ENCODE measurements at regions not wholly inside any gene's neighbourhood (a gene's known extent, or its start where the extent isn't known, plus 50 kb on each side); places are given as distances from the start of the nearest gene placed in this dataset.
A peak's percentile ranks its signal among the peaks of the same experiment; 100 is the strongest.

DNA sequence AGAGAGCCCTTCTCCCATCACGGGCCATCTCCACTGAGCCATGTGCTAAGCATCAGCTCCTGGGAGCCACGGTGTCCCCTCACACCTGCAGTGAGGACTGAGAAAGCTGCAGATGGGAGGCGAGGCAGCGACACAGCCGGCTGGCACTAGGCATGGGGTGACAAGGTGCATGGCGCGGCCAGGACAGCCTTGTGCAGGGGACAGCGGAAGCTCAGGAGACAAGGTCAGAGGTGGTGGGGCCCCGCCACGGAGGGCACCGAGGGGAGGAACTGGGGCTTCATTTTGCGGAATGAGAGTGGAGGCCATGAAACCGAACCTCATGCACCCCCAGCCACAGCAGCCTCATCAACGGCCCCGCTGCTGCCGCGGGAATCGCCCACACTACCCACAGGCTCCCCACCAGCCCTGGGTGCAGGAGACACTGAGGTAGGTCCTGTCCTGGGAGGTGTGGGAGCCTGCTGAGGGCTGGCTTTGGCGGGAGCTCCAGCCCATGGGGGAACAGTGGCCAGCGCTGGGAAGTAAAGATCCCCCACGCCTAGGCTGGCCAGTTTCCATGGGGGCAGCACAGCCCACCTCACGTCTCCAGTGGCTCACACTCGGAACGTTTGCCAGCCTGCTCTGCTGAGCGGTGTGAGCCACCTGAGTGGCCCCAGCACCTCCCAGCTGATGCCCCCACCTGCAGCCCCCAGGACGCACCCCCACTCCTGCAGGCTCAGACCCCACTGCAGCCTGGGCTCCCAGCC lies 71.2 kb upstream of the INSIG1 start:
- 80% methylated on average over 26 of the region's 26 CpGs for WGBS
- DNase-seq (no peak), ATAC-seq (peak in 1 of 2 donors; percentile 11)
- Histone ChIP-seq H3K9me3 (ENCODE audit: control insufficient read depth, low read length) (no peaks in the 10 kb centered on the region), H3K27me3 (ENCODE audit: control insufficient read depth, insufficient read depth) (no peaks in the 10 kb centered on the region), H3K4me3 (ENCODE audit: low read length) (no peak overlapping the region), H3K4me1 (ENCODE audit: control insufficient read depth, insufficient read depth, low read length) (no peaks in the 10 kb centered on the region), H3K27ac (ENCODE audit: low read length) (no peak overlapping the region)
- intact Hi-C loops (cut with DNase I) = no loop called here

GRCh38 chr7:155227004-155227787 lies 70.5 kb upstream of the INSIG1 start:
- intact Hi-C loops (cut with DNase I) = no loop called here
- no peak overlapping the region for H3K27ac ChIP-seq (ENCODE audit: low read length)
- H3K9me3 ChIP-seq (ENCODE audit: control insufficient read depth, low read length) = no peaks in the 10 kb centered on the region
- no peaks in the 10 kb centered on the region for H3K27me3 ChIP-seq (ENCODE audit: control insufficient read depth, insufficient read depth)
- WGBS = 69% methylated on average over 27 of the region's 27 CpGs
- no peaks in the 10 kb centered on the region for H3K4me1 ChIP-seq (ENCODE audit: control insufficient read depth, insufficient read depth, low read length)
- no peak for ATAC-seq
- H3K4me3 ChIP-seq (ENCODE audit: low read length) = no peak overlapping the region
- DNase-seq = no peak

DNA sequence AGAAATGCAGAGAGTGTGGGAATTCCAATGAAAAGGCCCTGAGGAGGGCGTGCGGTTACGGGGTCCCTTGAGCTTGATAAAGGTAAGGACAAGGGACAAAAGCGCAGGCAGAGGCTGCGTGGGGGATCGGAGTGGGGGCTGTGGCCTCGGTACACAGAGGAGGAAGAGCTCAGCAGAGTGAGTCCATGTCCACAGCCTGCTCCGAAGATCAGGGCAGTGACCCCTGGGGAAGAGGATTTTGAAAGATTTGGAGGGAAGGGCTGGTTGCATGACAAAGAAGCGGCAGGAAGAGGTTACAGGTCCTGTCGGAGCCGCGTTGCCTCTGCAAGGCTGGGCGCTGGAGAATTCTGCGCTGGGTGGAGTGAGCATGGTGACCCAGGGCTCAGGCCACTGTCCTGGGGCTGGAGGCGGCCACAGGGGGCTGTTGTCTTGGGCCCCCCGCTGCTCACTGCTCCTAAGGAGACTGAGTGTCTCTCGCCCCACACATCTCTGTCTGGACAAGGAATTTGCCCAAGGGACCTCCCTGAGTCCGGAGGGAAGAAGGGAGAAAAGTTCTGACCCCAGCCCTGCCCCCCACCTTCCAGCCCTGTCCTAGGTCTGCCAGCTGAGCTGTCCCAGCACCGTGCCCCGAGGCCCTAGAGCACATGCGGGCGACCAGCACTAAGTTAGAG lies 69.8 kb upstream of the INSIG1 start:
- no peaks in the 10 kb centered on the region for H3K4me1 ChIP-seq (ENCODE audit: control insufficient read depth, insufficient read depth, low read length)
- WGBS = 74% methylated on average over 22 of the region's 22 CpGs
- no peak for ATAC-seq
- no peak overlapping the region for H3K4me3 ChIP-seq (ENCODE audit: low read length)
- DNase-seq = peak in 1 of 3 donors; percentile 40
- H3K27me3 ChIP-seq (ENCODE audit: control insufficient read depth, insufficient read depth) = no peaks in the 10 kb centered on the region
- intact Hi-C loops (cut with DNase I) = no loop called here
- no peak overlapping the region for H3K27ac ChIP-seq (ENCODE audit: low read length)
- H3K9me3 ChIP-seq (ENCODE audit: control insufficient read depth, low read length) = no peaks in the 10 kb centered on the region

GRCh38 chr7:155228459-155228845 lies 69.2 kb upstream of the INSIG1 start:
- Histone ChIP-seq H3K27me3 (ENCODE audit: control insufficient read depth, insufficient read depth) (no peaks in the 10 kb centered on the region), H3K27ac (ENCODE audit: low read length) (no peak overlapping the region), H3K4me1 (ENCODE audit: control insufficient read depth, insufficient read depth, low read length) (no peaks in the 10 kb centered on the region), H3K9me3 (ENCODE audit: control insufficient read depth, low read length) (no peaks in the 10 kb centered on the region), H3K4me3 (ENCODE audit: low read length) (no peak overlapping the region)
- WGBS = 75% methylated on average over 8 of the region's 8 CpGs
- intact Hi-C loops (cut with DNase I) = no loop called here
- ATAC-seq = no peak
- no peak for DNase-seq

DNA sequence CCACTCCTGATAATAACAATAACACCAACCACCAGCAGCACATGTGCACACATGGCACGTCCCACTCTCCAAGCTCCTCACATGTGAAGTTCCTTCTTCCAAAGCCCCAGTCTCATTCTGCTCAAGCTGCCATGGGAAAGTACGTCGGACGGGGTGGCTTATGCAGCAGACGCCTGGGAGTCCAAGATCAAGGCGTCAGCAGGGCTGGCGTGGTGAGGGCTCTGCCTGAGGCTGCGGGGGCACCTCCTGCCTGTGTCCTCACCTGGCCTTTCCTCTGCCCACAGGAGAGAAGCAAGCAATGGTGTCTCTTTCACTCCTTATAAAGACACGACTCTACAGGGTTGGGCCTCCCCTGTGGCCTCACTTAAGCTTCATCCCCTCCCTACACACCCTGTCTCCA lies 68.8 kb upstream of the INSIG1 start:
- Histone ChIP-seq H3K27me3 (ENCODE audit: control insufficient read depth, insufficient read depth) (no peaks in the 10 kb centered on the region), H3K4me1 (ENCODE audit: control insufficient read depth, insufficient read depth, low read length) (no peaks in the 10 kb centered on the region), H3K27ac (ENCODE audit: low read length) (no peak overlapping the region), H3K4me3 (ENCODE audit: low read length) (no peak overlapping the region), H3K9me3 (ENCODE audit: control insufficient read depth, low read length) (no peaks in the 10 kb centered on the region)
- intact Hi-C loops (cut with DNase I) = no loop called here
- DNase-seq (peak in 1 of 3 donors; percentile 11), ATAC-seq (no peak)
- 94% methylated on average over 9 of the region's 9 CpGs for WGBS

DNA sequence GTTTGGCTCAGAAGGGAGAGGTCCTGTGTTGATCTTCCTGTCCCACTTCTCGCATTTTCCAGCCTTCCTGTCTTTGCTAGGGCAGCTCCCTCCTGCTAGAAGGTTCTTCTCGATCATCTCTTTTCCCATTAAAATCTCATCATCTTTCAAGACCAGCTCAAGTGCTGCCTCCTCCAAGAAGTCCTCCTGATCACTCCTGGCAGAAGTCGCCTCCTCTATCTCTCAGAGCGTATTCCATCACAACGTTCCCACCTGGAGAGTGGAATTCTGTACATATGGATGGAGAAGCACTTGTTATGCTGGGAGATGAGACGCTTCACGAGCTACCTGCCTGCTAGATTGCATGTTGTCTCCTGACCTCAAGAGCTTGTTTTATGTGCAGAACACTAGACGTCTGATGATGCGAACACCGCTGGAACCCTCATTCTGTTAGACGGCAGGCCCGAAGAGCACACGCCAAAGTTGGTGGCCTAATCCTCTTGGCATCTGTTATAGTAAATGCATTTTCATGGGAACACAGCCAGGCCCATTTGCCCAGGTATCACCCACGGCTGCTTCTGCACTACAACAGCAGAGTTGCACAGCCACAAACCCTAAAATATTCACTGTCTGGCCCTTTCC lies 68.0 kb upstream of the INSIG1 start:
- Histone ChIP-seq H3K4me1 (ENCODE audit: control insufficient read depth, insufficient read depth, low read length) (no peaks in the 10 kb centered on the region), H3K9me3 (ENCODE audit: control insufficient read depth, low read length) (no peaks in the 10 kb centered on the region), H3K4me3 (ENCODE audit: low read length) (no peak overlapping the region), H3K27ac (ENCODE audit: low read length) (no peak overlapping the region), H3K27me3 (ENCODE audit: control insufficient read depth, insufficient read depth) (no peaks in the 10 kb centered on the region)
- WGBS = 88% methylated on average over 14 of the region's 14 CpGs
- ATAC-seq (no peak), DNase-seq (no peak)
- intact Hi-C loops (cut with DNase I) = no loop called here

GRCh38 chr7:155230169-155230593 lies 67.5 kb upstream of the INSIG1 start:
- Histone ChIP-seq H3K4me3 (ENCODE audit: low read length) (no peak overlapping the region), H3K27ac (ENCODE audit: low read length) (no peak overlapping the region), H3K9me3 (ENCODE audit: control insufficient read depth, low read length) (no peaks in the 10 kb centered on the region), H3K27me3 (ENCODE audit: control insufficient read depth, insufficient read depth) (no peaks in the 10 kb centered on the region), H3K4me1 (ENCODE audit: control insufficient read depth, insufficient read depth, low read length) (no peaks in the 10 kb centered on the region)
- peak in 1 of 3 donors; percentile 42 for DNase-seq
- intact Hi-C loops (cut with DNase I) = no loop called here
- 70% methylated on average over 11 of the region's 11 CpGs for whole genome bisulfite sequencing
- peak; percentile 45 to 55 for ATAC-seq

GRCh38 chr7:155231241-155231800 lies 66.4 kb upstream of the INSIG1 start:
- H3K27me3 ChIP-seq (ENCODE audit: control insufficient read depth, insufficient read depth) = no peaks in the 10 kb centered on the region
- intact Hi-C loops (cut with DNase I) = no loop called here
- no peaks in the 10 kb centered on the region for H3K4me1 ChIP-seq (ENCODE audit: control insufficient read depth, insufficient read depth, low read length)
- WGBS = 93% methylated on average over 25 of the region's 25 CpGs
- H3K9me3 ChIP-seq (ENCODE audit: control insufficient read depth, low read length) = no peaks in the 10 kb centered on the region
- H3K27ac ChIP-seq (ENCODE audit: low read length) = no peak overlapping the region
- H3K4me3 ChIP-seq (ENCODE audit: low read length) = no peak overlapping the region
- ATAC-seq = no peak
- no peak for DNase-seq

DNA sequence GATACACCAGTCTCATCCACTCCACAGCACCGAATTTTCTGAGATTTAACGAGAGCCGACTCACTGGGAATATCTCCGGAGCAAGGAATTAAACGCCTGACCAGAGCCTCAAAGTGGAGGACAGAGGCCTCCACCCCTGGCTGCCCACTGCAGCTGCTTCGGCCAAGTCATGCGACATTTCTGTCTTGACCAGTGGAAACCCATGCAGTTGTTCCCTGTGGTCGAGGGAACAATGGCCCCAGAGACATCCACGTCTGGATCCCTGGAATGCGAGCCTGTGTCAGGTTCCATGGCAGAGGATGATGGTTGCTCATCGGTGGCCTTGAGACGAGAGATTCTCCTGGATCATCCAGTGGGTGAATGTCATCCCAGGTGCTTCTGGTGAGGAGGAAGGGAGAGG lies 65.7 kb upstream of the INSIG1 start:
- H3K27me3 ChIP-seq (ENCODE audit: control insufficient read depth, insufficient read depth) = no peaks in the 10 kb centered on the region
- no peak overlapping the region for H3K4me3 ChIP-seq (ENCODE audit: low read length)
- no peaks in the 10 kb centered on the region for H3K9me3 ChIP-seq (ENCODE audit: control insufficient read depth, low read length)
- intact Hi-C loops (cut with DNase I) = no loop called here
- no peaks in the 10 kb centered on the region for H3K4me1 ChIP-seq (ENCODE audit: control insufficient read depth, insufficient read depth, low read length)
- no peak overlapping the region for H3K27ac ChIP-seq (ENCODE audit: low read length)
- WGBS = 93% methylated on average over 12 of the region's 12 CpGs
- no peak for DNase-seq
- no peak for ATAC-seq

DNA sequence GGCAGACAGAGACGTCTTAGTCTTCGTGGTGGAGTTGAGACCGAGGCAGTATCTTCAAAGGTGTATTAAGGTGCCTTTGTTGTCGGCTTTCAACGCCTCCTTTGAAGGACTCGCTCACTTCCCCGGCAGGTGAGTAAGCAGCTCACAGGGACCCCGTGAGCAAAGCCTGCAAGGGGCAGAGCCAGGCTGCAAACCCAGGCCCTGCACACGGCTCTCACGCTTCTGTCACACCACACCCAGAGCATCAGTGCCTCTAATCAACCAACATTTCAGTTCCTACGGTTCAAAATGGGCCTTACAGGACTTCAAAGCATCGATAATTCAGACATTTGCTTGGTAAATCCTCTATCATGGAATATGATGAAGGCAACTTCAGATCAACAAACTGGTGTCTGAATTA lies 64.8 kb upstream of the INSIG1 start:
- DNase-seq = no peak

More for the DNA sequence above, 64.8 kb upstream of the INSIG1 start:
- H3K4me1 ChIP-seq (ENCODE audit: control insufficient read depth, insufficient read depth, low read length) = no peaks in the 10 kb centered on the region
- H3K27ac ChIP-seq (ENCODE audit: low read length) = no peak overlapping the region
- no peaks in the 10 kb centered on the region for H3K9me3 ChIP-seq (ENCODE audit: control insufficient read depth, low read length)
- no peaks in the 10 kb centered on the region for H3K27me3 ChIP-seq (ENCODE audit: control insufficient read depth, insufficient read depth)
- intact Hi-C loops (cut with DNase I) = no loop called here
- ATAC-seq = no peak
- WGBS = 83% methylated on average over 12 of the region's 12 CpGs
- H3K4me3 ChIP-seq (ENCODE audit: low read length) = no peak overlapping the region
